MM.1S (cell line): ENCODE measurements at regions not wholly inside any gene's neighbourhood (a gene's known extent, or its start where the extent isn't known, plus 50 kb on each side); places are given as distances from the start of the nearest gene placed in this dataset.

Experiments
- CTCF ChIP-seq: fragments of 300-600 bp; sonication (generic); IDR thresholded peaks from 2 replicates; pipeline ENCODE4 v1.5.1; 2016; ENCODE audit warnings: antibody characterized with exemption, low read length, mixed read lengths
- EZH2 ChIP-seq: fragments of 300-600 bp; sonication (generic); optimal IDR thresholded peaks from 2 replicates; pipeline ENCODE3; 2017; ENCODE audit warnings: low read depth, mild to moderate bottlenecking, antibody characterized with exemption, low read length, mixed read lengths
- EZH2phosphoT487 ChIP-seq: fragments of 300-600 bp; sonication (generic); IDR thresholded peaks from 2 replicates; pipeline ENCODE4 v1.6.1; 2018; ENCODE audit warnings: antibody characterized with exemption, low read length

GRCh38 chr4:136664988-136665387, 867.3 kb downstream of the PCDH18 start:
- TF ChIP-seq CTCF (no peak), EZH2phosphoT487 (no peak), EZH2 (no peak)
